ENCODE measurements at regions not wholly inside any gene's neighbourhood (a gene's known extent, or its start where the extent isn't known, plus 50 kb on each side); places are given as distances from the start of the nearest gene placed in this dataset.

DNA sequence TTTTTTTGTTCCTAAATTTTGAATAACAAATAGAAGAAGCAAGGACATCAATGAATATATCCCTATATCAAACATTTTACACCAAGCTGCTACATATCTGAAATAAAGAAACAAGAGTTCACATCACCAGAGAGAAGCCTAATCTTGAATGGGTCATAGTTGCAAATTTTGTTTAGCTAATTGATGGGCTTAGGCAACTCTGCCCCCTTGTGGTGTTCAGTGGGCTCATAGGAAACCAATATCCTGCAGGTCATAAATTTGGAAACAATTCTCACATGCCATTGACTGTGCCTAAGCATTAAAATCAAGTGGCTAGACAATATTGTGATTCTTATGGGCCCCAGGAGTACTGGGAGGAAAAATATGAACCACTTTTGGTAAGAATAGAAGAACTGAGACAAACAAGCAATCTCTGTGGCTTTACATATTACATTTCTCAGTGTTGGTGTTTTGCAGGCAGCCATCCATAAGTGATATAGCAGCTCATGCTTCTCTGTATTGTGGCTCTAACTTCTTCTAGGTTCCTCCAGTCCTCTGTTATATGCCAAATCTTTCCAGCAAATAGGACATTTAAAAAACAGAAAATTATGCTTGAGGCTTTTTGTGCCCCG is 1262.8 kb upstream of the PRMT6 start (continued):
- TF ChIP-seq, protein P1, sequence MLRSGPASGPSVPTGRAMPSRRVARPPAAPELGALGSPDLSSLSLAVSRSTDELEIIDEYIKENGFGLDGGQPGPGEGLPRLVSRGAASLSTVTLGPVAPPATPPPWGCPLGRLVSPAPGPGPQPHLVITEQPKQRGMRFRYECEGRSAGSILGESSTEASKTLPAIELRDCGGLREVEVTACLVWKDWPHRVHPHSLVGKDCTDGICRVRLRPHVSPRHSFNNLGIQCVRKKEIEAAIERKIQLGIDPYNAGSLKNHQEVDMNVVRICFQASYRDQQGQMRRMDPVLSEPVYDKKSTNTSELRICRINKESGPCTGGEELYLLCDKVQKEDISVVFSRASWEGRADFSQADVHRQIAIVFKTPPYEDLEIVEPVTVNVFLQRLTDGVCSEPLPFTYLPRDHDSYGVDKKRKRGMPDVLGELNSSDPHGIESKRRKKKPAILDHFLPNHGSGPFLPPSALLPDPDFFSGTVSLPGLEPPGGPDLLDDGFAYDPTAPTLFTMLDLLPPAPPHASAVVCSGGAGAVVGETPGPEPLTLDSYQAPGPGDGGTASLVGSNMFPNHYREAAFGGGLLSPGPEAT (IDR thresholded peaks at IDR 0.05; ENCODE audit: low read depth): no peak

DNA sequence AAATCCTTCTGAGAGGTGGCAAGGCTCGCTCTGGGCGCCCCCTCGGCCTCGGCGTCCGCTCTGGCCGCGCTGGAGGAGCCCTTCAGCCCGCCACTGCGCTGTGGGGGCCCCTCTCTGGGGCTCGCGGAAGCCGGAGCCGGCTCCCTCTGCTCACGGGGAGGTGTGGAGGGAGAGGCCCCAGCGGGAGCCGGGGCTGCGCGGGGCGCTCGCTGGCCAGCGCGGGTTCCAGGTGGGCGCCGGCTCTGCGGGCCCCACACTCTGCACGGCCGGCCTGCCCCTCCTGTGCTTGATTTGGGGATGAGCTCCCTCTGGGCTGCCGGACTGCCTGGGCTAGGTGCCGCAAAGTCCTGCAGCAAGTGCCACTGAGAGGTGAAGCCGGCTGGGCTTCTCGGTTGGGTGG is 1260.7 kb upstream of the PRMT6 start:
- 67% methylated on average over 27 of the region's 32 CpGs for WGBS (ENCODE audit: insufficient coverage, insufficient replicate concordance, low lambda C conversion rate, missing lambda C conversion rate)
- ChIA-PET CTCF (interaction anchor here (0.6 to 2.0 kb wide), 3 partner anchors 12 to 1017 kb away, joined by 4 to 5 read pairs (median 4); no protein-coding TSS in a partner anchor), RAD21 (ENCODE audit: unreplicated experiment) (no interaction called here), SMC1A (ENCODE audit: uncharacterized antibody, unreplicated experiment) (no interaction called here), POLR2A (no interaction called here)
- H3K9me3 ChIP-seq (replicated peaks; ENCODE audit: control insufficient read depth, insufficient read depth, low read length): no peaks in the 10 kb centered on the region
- no peak overlapping the region for H3K4me2 ChIP-seq (ENCODE audit: control insufficient read depth, insufficient read depth)
- H2AFZ ChIP-seq (ENCODE audit: control insufficient read depth, low read depth, low read length): no peak overlapping the region
- H3K4me3 ChIP-seq: no peak overlapping the region
- TF ChIP-seq RAD51 (IDR thresholded peaks at IDR 0.05) (no peak), NFXL1 (IDR thresholded peaks at IDR 0.05; ENCODE audit: borderline replicate concordance) (no peak), NR2C2 (IDR thresholded peaks at IDR 0.05; ENCODE audit: borderline replicate concordance, control insufficient read depth, insufficient read length, low read depth) (no peak), ZSCAN29 (IDR thresholded peaks at IDR 0.05) (no peak), NR2F1 (conservative IDR thresholded peaks at IDR 0.05) (no peak), TCF12 (IDR thresholded peaks at IDR 0.05; ENCODE audit: low read depth, low read length) (no peak), YY1 (IDR thresholded peaks at IDR 0.05; ENCODE audit: low read depth, low read length) (no peak), HDAC6 (IDR thresholded peaks at IDR 0.05; ENCODE audit: unreplicated experiment) (no peak)
- TF ChIP-seq, protein P2, sequence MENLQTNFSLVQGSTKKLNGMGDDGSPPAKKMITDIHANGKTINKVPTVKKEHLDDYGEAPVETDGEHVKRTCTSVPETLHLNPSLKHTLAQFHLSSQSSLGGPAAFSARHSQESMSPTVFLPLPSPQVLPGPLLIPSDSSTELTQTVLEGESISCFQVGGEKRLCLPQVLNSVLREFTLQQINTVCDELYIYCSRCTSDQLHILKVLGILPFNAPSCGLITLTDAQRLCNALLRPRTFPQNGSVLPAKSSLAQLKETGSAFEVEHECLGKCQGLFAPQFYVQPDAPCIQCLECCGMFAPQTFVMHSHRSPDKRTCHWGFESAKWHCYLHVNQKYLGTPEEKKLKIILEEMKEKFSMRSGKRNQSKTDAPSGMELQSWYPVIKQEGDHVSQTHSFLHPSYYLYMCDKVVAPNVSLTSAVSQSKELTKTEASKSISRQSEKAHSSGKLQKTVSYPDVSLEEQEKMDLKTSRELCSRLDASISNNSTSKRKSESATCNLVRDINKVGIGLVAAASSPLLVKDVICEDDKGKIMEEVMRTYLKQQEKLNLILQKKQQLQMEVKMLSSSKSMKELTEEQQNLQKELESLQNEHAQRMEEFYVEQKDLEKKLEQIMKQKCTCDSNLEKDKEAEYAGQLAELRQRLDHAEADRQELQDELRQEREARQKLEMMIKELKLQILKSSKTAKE (IDR thresholded peaks at IDR 0.05; ENCODE audit: low read depth, poor library complexity, severe bottlenecking): no peak
- TF ChIP-seq, protein P3, sequence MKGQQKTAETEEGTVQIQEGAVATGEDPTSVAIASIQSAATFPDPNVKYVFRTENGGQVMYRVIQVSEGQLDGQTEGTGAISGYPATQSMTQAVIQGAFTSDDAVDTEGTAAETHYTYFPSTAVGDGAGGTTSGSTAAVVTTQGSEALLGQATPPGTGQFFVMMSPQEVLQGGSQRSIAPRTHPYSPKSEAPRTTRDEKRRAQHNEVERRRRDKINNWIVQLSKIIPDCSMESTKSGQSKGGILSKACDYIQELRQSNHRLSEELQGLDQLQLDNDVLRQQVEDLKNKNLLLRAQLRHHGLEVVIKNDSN (IDR thresholded peaks at IDR 0.05; ENCODE audit: borderline replicate concordance, extremely low read length, insufficient read depth, low read depth, low read length): no peak
- H3K36me3 ChIP-seq (ENCODE audit: control insufficient read depth in 2 of 2, insufficient read depth in 2 of 2, low read length in 1 of 2): no peaks in the 10 kb centered on the region
- H3K27ac ChIP-seq (ENCODE audit: control insufficient read depth, insufficient read depth): no peak overlapping the region
- no TSS peak for BruUV-seq (replicated peaks)
- DNase-seq (ENCODE audit: low read depth, low spot score) (no peak), FAIRE-seq (no peak), ATAC-seq (no peak)
- H3K79me2 ChIP-seq (ENCODE audit: control insufficient read depth, insufficient read depth, low read length): no peaks in the 10 kb centered on the region
- no peaks in the 10 kb centered on the region for H3K4me1 ChIP-seq (ENCODE audit: control insufficient read depth, insufficient read depth, low read length)
- no peaks in the 10 kb centered on the region for H4K20me1 ChIP-seq (ENCODE audit: control insufficient read depth, insufficient read depth)
- in situ Hi-C loops (cut with MboI): loop anchor here (10.0 kb wide), 1 partner anchor 1011 kb away; no protein-coding TSS in a partner anchor
- intact Hi-C loops (cut with micrococcal nuclease; ENCODE audit: unreplicated experiment): no loop called here
- no peak overlapping the region for H3K9ac ChIP-seq (ENCODE audit: control insufficient read depth, insufficient read depth, low read length)
- H3K27me3 ChIP-seq (replicated peaks in 1 of 2; ENCODE audit: control insufficient read depth in 2 of 2, insufficient read depth in 2 of 2, low read length in 1 of 2): no peaks in the 10 kb centered on the region

Measured in GM12878 (cell line).